ENCODE measurements at regions not wholly inside any gene's neighbourhood (a gene's known extent, or its start where the extent isn't known, plus 50 kb on each side); places are given as distances from the start of the nearest gene placed in this dataset.

DNA sequence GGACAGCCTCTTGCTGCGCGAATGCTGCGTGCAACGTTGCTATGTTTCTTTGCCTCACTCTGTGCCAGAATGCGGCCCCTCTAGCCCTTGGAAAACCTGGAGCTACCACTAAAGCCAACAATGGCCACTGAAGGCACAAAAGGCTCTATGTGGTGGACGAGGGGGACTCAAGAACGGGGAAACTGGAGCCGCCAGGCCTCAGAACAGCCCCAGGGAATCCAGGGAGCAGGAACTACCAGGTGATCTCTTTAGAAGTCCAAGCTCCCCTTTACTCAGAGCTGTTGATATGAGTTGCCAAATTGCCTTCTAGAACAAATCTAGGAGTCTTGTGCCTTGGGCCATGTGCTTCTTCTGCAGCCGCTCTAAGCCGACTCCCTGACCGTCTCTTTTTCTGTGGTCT is 113.8 kb upstream of the ERRFI1 start:
- no peak for TF ChIP-seq POLR2A (IDR thresholded peaks at IDR 0.05)
- TF ChIP-seq, protein P1, sequence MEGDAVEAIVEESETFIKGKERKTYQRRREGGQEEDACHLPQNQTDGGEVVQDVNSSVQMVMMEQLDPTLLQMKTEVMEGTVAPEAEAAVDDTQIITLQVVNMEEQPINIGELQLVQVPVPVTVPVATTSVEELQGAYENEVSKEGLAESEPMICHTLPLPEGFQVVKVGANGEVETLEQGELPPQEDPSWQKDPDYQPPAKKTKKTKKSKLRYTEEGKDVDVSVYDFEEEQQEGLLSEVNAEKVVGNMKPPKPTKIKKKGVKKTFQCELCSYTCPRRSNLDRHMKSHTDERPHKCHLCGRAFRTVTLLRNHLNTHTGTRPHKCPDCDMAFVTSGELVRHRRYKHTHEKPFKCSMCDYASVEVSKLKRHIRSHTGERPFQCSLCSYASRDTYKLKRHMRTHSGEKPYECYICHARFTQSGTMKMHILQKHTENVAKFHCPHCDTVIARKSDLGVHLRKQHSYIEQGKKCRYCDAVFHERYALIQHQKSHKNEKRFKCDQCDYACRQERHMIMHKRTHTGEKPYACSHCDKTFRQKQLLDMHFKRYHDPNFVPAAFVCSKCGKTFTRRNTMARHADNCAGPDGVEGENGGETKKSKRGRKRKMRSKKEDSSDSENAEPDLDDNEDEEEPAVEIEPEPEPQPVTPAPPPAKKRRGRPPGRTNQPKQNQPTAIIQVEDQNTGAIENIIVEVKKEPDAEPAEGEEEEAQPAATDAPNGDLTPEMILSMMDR (IDR thresholded peaks at IDR 0.05), result no peak
